ENCODE measurements at regions not wholly inside any gene's neighbourhood (a gene's known extent, or its start where the extent isn't known, plus 50 kb on each side); places are given as distances from the start of the nearest gene placed in this dataset.

DNA sequence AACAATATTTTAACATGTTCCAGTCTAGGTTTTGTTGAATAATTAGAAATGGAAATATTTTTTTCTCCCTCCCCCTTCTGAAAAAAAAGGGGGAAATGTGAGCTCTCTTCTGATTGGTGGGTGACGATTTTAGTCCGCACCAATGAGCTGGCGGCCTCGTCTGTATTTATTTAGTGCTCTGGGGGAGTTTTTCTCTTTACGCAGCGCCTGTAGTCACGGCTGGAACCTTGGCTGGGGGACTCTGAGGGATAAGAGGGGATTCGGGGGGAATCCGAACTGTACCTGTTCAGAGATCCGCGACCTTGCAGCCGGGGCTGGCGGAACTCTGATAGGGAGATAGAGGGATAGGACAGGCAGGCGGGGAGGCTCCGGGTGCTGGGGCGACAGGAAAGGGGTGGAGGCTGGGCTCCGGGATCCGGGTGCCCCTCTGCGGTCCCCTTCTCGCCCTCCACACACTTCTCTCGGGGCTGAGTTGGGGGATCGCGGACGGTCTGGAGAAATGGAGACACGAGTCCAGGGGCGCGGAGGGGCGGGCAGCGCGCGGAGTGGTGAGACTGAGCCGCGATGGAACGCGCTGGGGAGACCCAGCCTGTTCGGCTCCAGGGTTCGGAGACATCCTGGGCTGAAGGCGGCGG, 99.7 kb upstream of the HSD17B12 start:
- peak in 1 of 2 donors; percentile 22 for TF ChIP-seq POLR2A (IDR thresholded peaks at IDR 0.05)
- no peak for TF ChIP-seq CTCF (IDR thresholded peaks at IDR 0.05)
